SK-N-MC (cell line): ENCODE measurements at regions not wholly inside any gene's neighbourhood (a gene's known extent, or its start where the extent isn't known, plus 50 kb on each side); places are given as distances from the start of the nearest gene placed in this dataset.

ENCODE experiments used
- DNase-seq: peaks from one replicate; pipeline ENCODE4 v3.0.0-alpha.2; 2011; ENCODE audit warnings: low read depth, low spot score
- H3K27ac ChIP-seq: fragments of 200-600 bp; sonication (generic); 2 replicates; pipeline ENCODE4 v1.5.1; 2016; ENCODE audit warnings: mixed run types
- H3K36me3 ChIP-seq: fragments of 200-600 bp; sonication (generic); 2 replicates; pipeline ENCODE4 v1.6.1; 2017; ENCODE audit warnings: antibody characterized with exemption, low read length, mixed read lengths; ENCODE audit not compliant: insufficient read depth
- H3K4me3 ChIP-seq: fragments of 200-600 bp; sonication (generic); 2 replicates; pipeline ENCODE4 v1.5.1; 2016
- H3K9ac ChIP-seq: fragments of 200-600 bp; sonication (generic); 2 replicates; pipeline ENCODE4 v1.8.0; 2017; ENCODE audit warnings: mixed run types, mixed read lengths; ENCODE audit not compliant: insufficient read length
- H3K9me3 ChIP-seq: fragments of 200-600 bp; sonication (generic); 2 replicates; pipeline ENCODE4 v1.6.1; 2017; ENCODE audit warnings: low read depth, mild to moderate bottlenecking, antibody characterized with exemption, low read length, moderate library complexity, mixed read lengths
- EZH2 ChIP-seq: fragments of 200-600 bp; sonication (generic); IDR thresholded peaks from one replicate; pipeline ENCODE4 v1.6.1; 2017; ENCODE audit warnings: antibody characterized with exemption
- FOXP2 ChIP-seq: optimal IDR thresholded peaks from 2 replicates; pipeline ENCODE3; 2011; ENCODE audit warnings: mild to moderate bottlenecking, moderate library complexity; ENCODE audit not compliant: insufficient read depth; ENCODE audit errors: extremely low read length, control extremely low read depth
- POLR2AphosphoS5 ChIP-seq: IDR thresholded peaks from 2 replicates; pipeline ENCODE4 v1.6.1; 2012; ENCODE audit warnings: mild to moderate bottlenecking, low read depth, low read length, borderline replicate concordance

GRCh38 chr5:71972777-71973473 lies 134.3 kb upstream of the MAP1B start:
- H3K36me3 ChIP-seq = no peaks in the 10 kb centered on the region
- DNase-seq = no peak
- no peak overlapping the region for H3K27ac ChIP-seq
- H3K4me3 ChIP-seq = no peak overlapping the region
- TF ChIP-seq FOXP2 (no peak), POLR2AphosphoS5 (no peak)
- H3K9me3 ChIP-seq = no peaks in the 10 kb centered on the region
- H3K9ac ChIP-seq = no peak overlapping the region

DNA sequence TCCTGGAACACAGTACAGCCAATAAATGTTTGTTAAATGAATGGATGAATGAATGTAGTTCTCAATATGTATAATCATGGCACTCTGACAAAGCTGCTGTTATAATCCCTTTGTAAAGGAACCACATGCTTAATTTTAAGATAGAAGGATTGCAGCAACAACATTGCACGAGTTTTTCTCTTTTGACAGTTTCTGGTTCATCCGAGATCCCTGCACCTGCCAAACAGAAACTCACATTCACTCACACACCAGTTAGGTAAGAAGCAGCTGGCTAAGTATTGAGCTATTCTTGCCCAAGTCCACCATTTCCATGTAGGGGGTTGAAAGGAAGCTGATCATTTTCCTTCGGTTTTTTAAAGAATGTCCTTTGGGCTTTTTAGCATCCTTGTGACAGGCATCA lies 133.7 kb upstream of the MAP1B start:
- no peaks in the 10 kb centered on the region for H3K36me3 ChIP-seq
- H3K9ac ChIP-seq = no peak overlapping the region
- no peaks in the 10 kb centered on the region for H3K9me3 ChIP-seq
- DNase-seq = no peak
- H3K27ac ChIP-seq = no peak overlapping the region
- TF ChIP-seq FOXP2 (no peak), POLR2AphosphoS5 (no peak), EZH2 (no peak)
- H3K4me3 ChIP-seq = no peak overlapping the region

GRCh38 chr5:71974165-71974564 lies 133.1 kb upstream of the MAP1B start:
- Histone ChIP-seq H3K4me3 (no peak overlapping the region), H3K9me3 (no peaks in the 10 kb centered on the region), H3K27ac (no peak overlapping the region), H3K9ac (no peak overlapping the region), H3K36me3 (no peaks in the 10 kb centered on the region)
- no peak for TF ChIP-seq POLR2AphosphoS5
- no peak for TF ChIP-seq FOXP2
- DNase-seq = no peak

- Histone ChIP-seq H3K9me3 (no peaks in the 10 kb centered on the region), H3K36me3 (no peaks in the 10 kb centered on the region), H3K4me3 (no peak overlapping the region), H3K27ac (no peak overlapping the region), H3K9ac (no peak overlapping the region)
- DNase-seq = no peak
- no peak for TF ChIP-seq FOXP2
- no peak for TF ChIP-seq EZH2
- no peak for TF ChIP-seq POLR2AphosphoS5
These were observed 132.7 kb upstream of the MAP1B start for GRCh38 chr5:71974622-71975021.

- Histone ChIP-seq H3K4me3 (no peak overlapping the region), H3K36me3 (no peaks in the 10 kb centered on the region), H3K27ac (no peak overlapping the region), H3K9me3 (no peaks in the 10 kb centered on the region; the same call in 1 of the 2 replicates), H3K9ac (no peak overlapping the region)
- TF ChIP-seq FOXP2 = no peak
- no peak for TF ChIP-seq POLR2AphosphoS5
- no peak for TF ChIP-seq EZH2
- DNase-seq = no peak
These were observed 130.8 kb upstream of the MAP1B start for GRCh38 chr5:71976449-71976848.

GRCh38 chr5:71977311-71977710 lies 130.0 kb upstream of the MAP1B start:
- Histone ChIP-seq H3K36me3 (no peaks in the 10 kb centered on the region), H3K9ac (no peak overlapping the region), H3K9me3 (no peaks in the 10 kb centered on the region; the same call in 1 of the 2 replicates), H3K27ac (no peak overlapping the region), H3K4me3 (no peak overlapping the region)
- no peak for TF ChIP-seq EZH2
- TF ChIP-seq FOXP2 = no peak
- TF ChIP-seq POLR2AphosphoS5 = no peak
- DNase-seq = no peak

DNA sequence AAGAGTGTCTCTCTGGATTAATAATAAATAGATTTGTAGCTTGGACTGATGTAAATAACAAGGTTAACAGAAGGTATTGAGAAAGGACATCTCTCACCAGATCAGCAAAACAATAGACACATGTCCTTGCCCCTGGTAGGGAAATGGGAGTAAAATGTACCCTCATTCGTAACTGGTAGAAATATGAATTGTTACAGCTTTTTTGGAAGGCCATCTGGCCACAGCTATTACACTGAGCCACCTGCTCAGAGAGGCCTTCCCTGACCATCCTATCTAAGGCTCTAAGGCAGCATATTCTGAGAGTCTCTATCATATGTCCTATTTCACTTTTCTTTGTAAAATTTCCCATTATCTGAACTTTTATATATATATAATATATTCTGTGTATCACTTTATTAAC lies 129.1 kb upstream of the MAP1B start:
- Histone ChIP-seq H3K36me3 (no peaks in the 10 kb centered on the region), H3K27ac (no peak overlapping the region), H3K4me3 (no peak overlapping the region), H3K9ac (no peak overlapping the region), H3K9me3 (no peaks in the 10 kb centered on the region; the same call in 1 of the 2 replicates)
- DNase-seq = no peak
- TF ChIP-seq POLR2AphosphoS5 = no peak
- no peak for TF ChIP-seq EZH2
- TF ChIP-seq FOXP2 = no peak

DNA sequence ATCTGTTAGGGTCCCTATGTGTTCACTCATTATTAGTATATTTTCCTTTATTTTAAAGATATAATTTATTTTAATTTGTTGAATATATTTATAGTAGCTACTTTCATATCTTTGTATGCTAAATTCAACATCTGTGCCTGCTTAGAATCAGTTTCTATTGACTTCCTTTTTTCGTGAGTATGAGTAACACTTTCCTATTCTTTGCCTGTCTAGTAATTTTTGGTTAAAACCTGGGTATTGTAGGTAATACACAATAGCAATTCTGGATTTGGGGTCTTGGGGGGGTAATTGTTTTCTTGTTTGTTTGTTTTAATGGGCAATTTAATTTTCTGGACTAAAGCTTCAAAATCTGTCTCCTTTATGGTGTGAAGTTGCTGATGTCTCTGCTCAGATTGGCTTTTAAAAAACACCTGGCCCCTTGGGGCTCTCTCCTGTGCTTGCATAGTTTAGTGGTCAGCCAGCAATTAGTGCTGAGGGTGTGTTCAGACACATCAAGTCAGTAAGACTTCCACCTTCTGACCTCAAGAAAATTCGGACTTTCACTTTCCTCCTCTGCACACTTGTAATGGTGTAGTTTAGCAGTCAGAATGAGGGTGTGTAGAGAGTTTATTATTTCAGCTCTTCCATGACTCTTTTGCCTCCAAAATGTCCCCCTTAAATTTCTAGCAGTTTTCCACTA lies 124.4 kb upstream of the MAP1B start:
- no peak overlapping the region for H3K27ac ChIP-seq
- no peak overlapping the region for H3K4me3 ChIP-seq
- H3K9ac ChIP-seq = no peak overlapping the region
- no peaks in the 10 kb centered on the region; the same call in 1 of the 2 replicates for H3K9me3 ChIP-seq
- TF ChIP-seq POLR2AphosphoS5 = no peak
- TF ChIP-seq EZH2 = no peak
- no peaks in the 10 kb centered on the region for H3K36me3 ChIP-seq
- DNase-seq = no peak

DNA sequence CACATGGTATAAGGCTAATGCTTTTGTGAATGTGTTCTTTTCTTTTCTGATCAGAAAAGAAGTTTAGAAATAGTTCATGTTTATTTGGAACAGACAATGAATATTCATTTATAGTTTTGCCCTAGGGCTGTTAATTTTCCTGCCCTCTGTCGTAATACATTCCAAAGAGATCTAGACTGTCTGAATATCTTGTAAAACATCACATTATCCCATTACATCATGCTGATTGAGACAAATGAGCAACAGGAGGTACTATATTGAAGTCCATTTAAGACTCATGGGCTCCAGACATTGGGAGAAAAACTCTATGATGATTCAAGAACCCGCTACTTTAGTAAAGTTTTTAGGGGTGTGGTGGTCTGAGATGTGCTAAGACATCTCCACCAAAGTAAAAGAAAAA lies 121.2 kb upstream of the MAP1B start:
- no peaks in the 10 kb centered on the region for H3K36me3 ChIP-seq
- H3K27ac ChIP-seq = no peak overlapping the region
- H3K4me3 ChIP-seq = no peak overlapping the region
- H3K9me3 ChIP-seq = no peaks in the 10 kb centered on the region; the same call in 1 of the 2 replicates
- no peak for TF ChIP-seq FOXP2
- TF ChIP-seq EZH2 = no peak
- no peak for TF ChIP-seq POLR2AphosphoS5
- peak; percentile 12 for DNase-seq
- no peak overlapping the region for H3K9ac ChIP-seq
